MM.1S (cell line): ENCODE measurements at regions not wholly inside any gene's neighbourhood (a gene's known extent, or its start where the extent isn't known, plus 50 kb on each side); places are given as distances from the start of the nearest gene placed in this dataset.

Experiments used
- CTCF ChIP-seq: fragments of 300-600 bp; sonication (generic); IDR thresholded peaks from 2 replicates; pipeline ENCODE4 v1.5.1; 2016; ENCODE audit warnings: antibody characterized with exemption, low read length, mixed read lengths
- EZH2 ChIP-seq: fragments of 300-600 bp; sonication (generic); optimal IDR thresholded peaks from 2 replicates; pipeline ENCODE3; 2017; ENCODE audit warnings: low read depth, mild to moderate bottlenecking, antibody characterized with exemption, low read length, mixed read lengths

GRCh38 chr12:69074556-69075349 is 141.8 kb upstream of the CPM start:
- no peak for TF ChIP-seq CTCF
- no peak for TF ChIP-seq EZH2
